ENCODE measurements at regions not wholly inside any gene's neighbourhood (a gene's known extent, or its start where the extent isn't known, plus 50 kb on each side); places are given as distances from the start of the nearest gene placed in this dataset.

GRCh38 chr6:22024973-22025467 is 271.8 kb downstream of the PRL start:
- Histone ChIP-seq H2AFZ (no peak overlapping the region), H3K9me3 (ENCODE audit: control insufficient read depth, low read length) (no peaks in the 10 kb centered on the region), H3K4me3 (ENCODE audit: low read depth, low read length) (no peak overlapping the region), H3K4me2 (ENCODE audit: low read length) (no peak overlapping the region), H3K9ac (no peak overlapping the region), H3K27ac (no peak overlapping the region), H3K27me3 (ENCODE audit: control insufficient read depth, insufficient read depth, low read length) (no peaks in the 10 kb centered on the region), H3K36me3 (ENCODE audit: control insufficient read depth, insufficient read depth, low read length) (no peaks in the 10 kb centered on the region), H3K79me2 (no peaks in the 10 kb centered on the region), H3K4me1 (no peaks in the 10 kb centered on the region)
- no peak for TF ChIP-seq CTCF (IDR thresholded peaks at IDR 0.05)

- H3K9me3 ChIP-seq (ENCODE audit: control insufficient read depth, low read length) = no peaks in the 10 kb centered on the region
- H3K27ac ChIP-seq = no peak overlapping the region
- H3K4me3 ChIP-seq (ENCODE audit: low read depth, low read length) = no peak overlapping the region
- H3K9ac ChIP-seq = no peak overlapping the region
- H3K4me2 ChIP-seq (ENCODE audit: low read length) = no peak overlapping the region
- no peak for TF ChIP-seq CTCF (IDR thresholded peaks at IDR 0.05)
- no peaks in the 10 kb centered on the region for H3K36me3 ChIP-seq (ENCODE audit: control insufficient read depth, insufficient read depth, low read length)
- H3K27me3 ChIP-seq (ENCODE audit: control insufficient read depth, insufficient read depth, low read length) = no peaks in the 10 kb centered on the region
- H3K4me1 ChIP-seq = no peaks in the 10 kb centered on the region
- H2AFZ ChIP-seq = peak overlapping the region; percentile 35
- no peaks in the 10 kb centered on the region for H3K79me2 ChIP-seq
These were observed 271.2 kb downstream of the PRL start for GRCh38 chr6:22025468-22026163.

- no peaks in the 10 kb centered on the region for H3K36me3 ChIP-seq (ENCODE audit: control insufficient read depth, insufficient read depth, low read length)
- no peak for TF ChIP-seq CTCF (IDR thresholded peaks at IDR 0.05)
- no peak overlapping the region for H3K4me2 ChIP-seq (ENCODE audit: low read length)
- no peaks in the 10 kb centered on the region for H3K27me3 ChIP-seq (ENCODE audit: control insufficient read depth, insufficient read depth, low read length)
- no peak overlapping the region for H2AFZ ChIP-seq
- H3K27ac ChIP-seq = no peak overlapping the region
- H3K9me3 ChIP-seq (ENCODE audit: control insufficient read depth, low read length) = no peaks in the 10 kb centered on the region
- no peaks in the 10 kb centered on the region for H3K79me2 ChIP-seq
- no peak overlapping the region for H3K9ac ChIP-seq
- H3K4me1 ChIP-seq = no peaks in the 10 kb centered on the region
- H3K4me3 ChIP-seq (ENCODE audit: low read depth, low read length) = no peak overlapping the region
These were observed 270.6 kb downstream of the PRL start for GRCh38 chr6:22026164-22026678.

GRCh38 chr6:22027040-22027725 is 269.7 kb downstream of the PRL start:
- Histone ChIP-seq H3K36me3 (ENCODE audit: control insufficient read depth, insufficient read depth, low read length) (no peaks in the 10 kb centered on the region), H3K4me3 (ENCODE audit: low read depth, low read length) (no peak overlapping the region), H3K4me2 (ENCODE audit: low read length) (no peak overlapping the region), H3K27ac (no peak overlapping the region), H2AFZ (no peak overlapping the region), H3K79me2 (no peaks in the 10 kb centered on the region), H3K9me3 (ENCODE audit: control insufficient read depth, low read length) (no peaks in the 10 kb centered on the region), H3K4me1 (no peaks in the 10 kb centered on the region), H3K9ac (no peak overlapping the region), H3K27me3 (ENCODE audit: control insufficient read depth, insufficient read depth, low read length) (no peaks in the 10 kb centered on the region)
- TF ChIP-seq CTCF (IDR thresholded peaks at IDR 0.05) = no peak
